Iris pigment epithelial cell (primary cell): ENCODE measurements at regions not wholly inside any gene's neighbourhood (a gene's known extent, or its start where the extent isn't known, plus 50 kb on each side); places are given as distances from the start of the nearest gene placed in this dataset.
A peak's percentile ranks its signal among the peaks of the same experiment; 100 is the strongest.
"Not testable (repeated sequence)": the region's sequence is repeated elsewhere in the genome, so short reads cannot be mapped to it uniquely, and the experiment has no call there.

Experiments
- DNase-seq: peaks from one replicate; pipeline ENCODE4 v3.0.0-alpha.2; 2011; ENCODE audit warnings: low read depth

GRCh38 chr1:206408371-206409288, 61.6 kb upstream of the IKBKE start:
- not testable (repeated sequence) for DNase-seq

DNA sequence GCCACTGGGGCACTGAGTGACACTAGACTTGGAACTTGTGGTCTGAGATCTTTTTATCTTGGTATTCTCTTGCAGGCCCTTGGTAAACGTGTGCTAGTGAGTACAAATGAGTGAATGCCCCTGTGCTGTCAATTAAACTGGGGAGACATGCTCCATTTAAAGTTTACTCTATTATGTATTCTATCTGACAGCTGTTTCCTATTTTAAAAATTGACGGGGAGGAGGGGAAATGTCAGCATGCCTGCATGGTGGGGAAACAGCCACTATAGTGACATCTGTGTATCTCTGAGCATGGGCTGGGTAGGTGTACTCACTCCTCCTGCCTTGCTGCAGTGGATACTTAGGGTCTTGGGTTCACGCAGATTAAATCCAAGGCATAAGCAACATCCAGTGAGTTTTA, 59.0 kb upstream of the IKBKE start:
- DNase-seq, result no peak

DNA sequence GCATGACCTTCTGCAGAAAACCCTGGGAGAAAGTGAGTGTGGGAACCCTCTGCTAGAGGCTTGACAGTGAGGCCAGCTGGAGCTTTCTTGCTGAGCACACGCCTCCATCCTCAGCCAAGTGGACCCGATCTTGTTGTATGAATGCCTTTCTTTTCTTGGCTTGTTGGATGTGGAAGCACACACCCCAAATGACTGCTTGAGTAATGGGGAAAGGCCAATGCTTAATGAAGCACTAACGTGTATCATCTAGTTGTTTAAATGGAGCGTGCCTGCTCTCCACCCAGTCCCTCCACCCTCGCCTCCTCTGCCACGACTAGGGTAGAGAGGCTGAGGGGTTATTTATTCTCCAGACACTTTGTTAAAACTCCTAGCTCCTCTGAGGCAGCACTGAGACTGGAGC, 54.3 kb upstream of the IKBKE start:
- no peak for DNase-seq

GRCh38 chr1:206417774-206418614, 52.3 kb upstream of the IKBKE start:
- no peak for DNase-seq

DNA sequence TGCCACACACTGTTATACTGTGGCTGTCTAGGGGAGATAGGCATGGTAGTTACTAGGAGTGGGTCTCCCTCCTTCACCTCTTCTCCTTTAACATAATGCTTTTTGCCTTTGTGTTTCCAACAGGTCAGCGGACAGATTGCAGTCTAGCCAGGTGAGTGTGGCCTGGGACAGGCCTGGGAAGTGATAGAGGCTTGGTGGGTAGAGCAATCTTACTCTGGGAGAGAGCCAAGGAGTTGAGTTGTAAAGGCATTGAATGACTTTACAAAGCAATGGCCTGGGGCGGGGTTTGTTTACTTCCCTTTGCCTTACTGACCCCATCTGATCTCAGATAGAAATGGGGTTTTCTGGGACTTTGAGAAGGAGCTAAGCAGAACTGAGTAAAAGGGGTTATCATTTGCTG, 51.0 kb upstream of the IKBKE start:
- peak; percentile 20 for DNase-seq

DNA sequence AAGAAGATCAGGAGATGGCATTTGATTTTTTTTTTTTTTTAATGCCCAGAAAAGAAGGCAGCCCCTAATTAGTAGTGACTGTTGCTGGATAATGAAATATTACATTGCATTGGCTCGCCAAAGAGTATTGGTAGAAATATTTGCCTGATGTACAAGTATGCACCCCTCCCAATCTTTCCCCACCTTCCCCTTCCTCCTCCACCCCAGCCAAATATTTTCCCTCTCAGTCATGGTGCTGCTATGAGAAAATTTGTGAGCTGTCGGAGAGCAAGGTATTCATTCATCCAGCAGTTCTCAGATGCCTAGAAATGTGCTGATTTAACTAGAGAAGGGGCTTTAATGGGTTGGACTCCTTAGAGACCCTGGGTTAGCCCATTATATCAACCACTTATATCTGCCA, 50.5 kb upstream of the IKBKE start:
- DNase-seq, result peak; percentile 38

GRCh38 chr1:206420471-206420870, 49.8 kb upstream of the IKBKE start:
- no peak for DNase-seq
